GM19239 (cell line): ENCODE measurements at regions not wholly inside any gene's neighbourhood (a gene's known extent, or its start where the extent isn't known, plus 50 kb on each side); places are given as distances from the start of the nearest gene placed in this dataset.

Source experiments
- DNase-seq: peaks from one replicate; pipeline ENCODE4 v3.0.0; 2011; ENCODE audit warnings: low spot score; ENCODE audit not compliant: insufficient read length
- FAIRE-seq: peaks from 2 replicates; lab custom pipeline; 2011; peaks lifted over from hg19 to GRCh38; lab: Jason Lieb, UNC

GRCh38 chr6:19415605-19416326 lies 421.4 kb upstream of the ID4 start:
- DNase-seq, result no peak
- no peak for FAIRE-seq

GRCh38 chr6:19416811-19417210 lies 420.4 kb upstream of the ID4 start:
- FAIRE-seq (no peak), DNase-seq (no peak)

GRCh38 chr6:19417713-19418112 lies 419.5 kb upstream of the ID4 start:
- no peak for FAIRE-seq
- no peak for DNase-seq

DNA sequence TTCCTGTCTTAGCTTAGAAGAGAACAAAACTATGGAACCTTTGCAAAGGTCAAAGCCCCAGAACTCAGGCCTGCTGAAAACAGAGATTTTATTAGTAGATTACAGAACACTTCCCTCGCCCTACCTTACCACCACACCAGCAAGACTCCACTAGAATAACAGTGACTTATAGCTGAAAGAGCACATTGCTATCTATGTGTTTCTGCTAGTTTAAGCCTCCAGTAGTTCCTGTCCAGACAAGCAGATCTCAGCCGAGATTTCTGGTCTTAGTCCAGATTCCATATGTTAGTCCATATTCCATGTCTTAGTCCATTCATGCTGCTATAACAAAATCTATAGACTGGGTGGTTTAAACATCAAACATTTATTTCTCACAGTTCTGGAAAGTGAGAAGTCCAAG lies 412.3 kb upstream of the ID4 start:
- no peak for FAIRE-seq
- DNase-seq, result no peak

GRCh38 chr6:19427548-19427947 lies 409.6 kb upstream of the ID4 start:
- FAIRE-seq (no peak), DNase-seq (no peak)

GRCh38 chr6:19432966-19433498 lies 404.1 kb upstream of the ID4 start:
- FAIRE-seq (no peak), DNase-seq (no peak)

DNA sequence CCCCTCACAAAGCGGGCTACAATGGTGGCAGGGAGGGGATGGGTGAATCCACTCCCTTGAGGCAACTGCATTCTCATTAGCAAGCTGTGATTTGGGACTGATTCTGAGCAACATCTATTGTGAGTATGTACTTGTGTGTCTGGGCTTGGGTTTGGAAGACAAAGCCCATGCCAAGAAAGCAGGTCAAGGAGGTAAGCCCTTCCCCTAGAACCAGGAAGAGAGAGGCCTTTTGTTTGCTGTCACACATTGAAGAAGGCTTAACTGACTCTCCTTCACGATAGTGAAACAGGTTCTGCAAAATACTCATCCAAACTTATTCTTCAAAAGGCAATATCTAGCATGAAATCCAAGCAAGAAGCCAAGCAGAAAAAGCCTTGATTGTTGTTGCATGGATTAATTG lies 403.1 kb upstream of the ID4 start:
- no peak for DNase-seq
- FAIRE-seq, result no peak

GRCh38 chr6:19435755-19436154 lies 401.4 kb upstream of the ID4 start:
- no peak for FAIRE-seq
- DNase-seq, result no peak

GRCh38 chr6:19438566-19439353 lies 398.4 kb upstream of the ID4 start:
- FAIRE-seq (no peak), DNase-seq (no peak)

DNA sequence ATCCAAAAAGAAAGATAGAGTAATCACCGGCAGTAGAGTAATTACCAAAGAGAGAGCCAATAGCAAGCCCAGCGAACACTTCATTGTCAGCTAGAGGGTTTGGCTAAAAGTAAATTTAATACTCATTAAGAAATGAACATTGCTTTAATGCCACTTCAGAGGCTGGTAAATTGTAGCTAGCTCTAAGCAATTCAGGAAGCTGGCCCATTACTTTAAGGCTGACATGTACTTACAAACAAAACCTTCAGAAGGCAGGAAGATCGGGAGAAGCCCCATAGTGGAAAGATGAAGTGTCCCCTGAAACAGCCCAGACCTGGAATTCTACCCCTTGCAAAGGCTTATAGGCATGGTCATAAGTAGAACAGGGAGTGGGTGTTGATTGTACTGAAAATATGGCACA lies 396.6 kb upstream of the ID4 start:
- no peak for DNase-seq
- FAIRE-seq, result no peak

DNA sequence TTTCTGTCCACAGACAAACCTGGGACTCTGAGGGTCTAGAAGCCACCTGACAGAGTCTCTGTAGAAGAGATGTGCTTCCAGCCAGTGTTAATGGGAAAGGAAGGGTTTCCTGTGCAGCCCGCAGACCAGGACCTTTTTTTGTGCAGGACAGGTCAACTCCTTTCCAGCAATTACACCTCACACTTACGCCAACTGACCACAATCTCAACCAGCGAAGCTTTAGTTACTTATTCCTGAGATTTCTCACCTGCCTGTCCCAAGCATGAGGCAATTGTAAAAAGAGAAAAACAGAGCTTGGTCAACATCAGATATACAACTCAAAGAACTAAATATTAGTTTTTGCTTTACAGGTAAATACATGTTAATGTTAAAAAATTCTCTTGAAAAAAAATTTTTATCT lies 393.8 kb upstream of the ID4 start:
- FAIRE-seq (no peak), DNase-seq (no peak)

GRCh38 chr6:19444041-19444440 lies 393.1 kb upstream of the ID4 start:
- FAIRE-seq (no peak), DNase-seq (no peak)

- DNase-seq (no peak), FAIRE-seq (no peak)
Observed at GRCh38 chr6:19444481-19444880, 392.7 kb upstream of the ID4 start.

- FAIRE-seq (no peak), DNase-seq (no peak)
Observed at GRCh38 chr6:19446570-19446969, 390.6 kb upstream of the ID4 start.

DNA sequence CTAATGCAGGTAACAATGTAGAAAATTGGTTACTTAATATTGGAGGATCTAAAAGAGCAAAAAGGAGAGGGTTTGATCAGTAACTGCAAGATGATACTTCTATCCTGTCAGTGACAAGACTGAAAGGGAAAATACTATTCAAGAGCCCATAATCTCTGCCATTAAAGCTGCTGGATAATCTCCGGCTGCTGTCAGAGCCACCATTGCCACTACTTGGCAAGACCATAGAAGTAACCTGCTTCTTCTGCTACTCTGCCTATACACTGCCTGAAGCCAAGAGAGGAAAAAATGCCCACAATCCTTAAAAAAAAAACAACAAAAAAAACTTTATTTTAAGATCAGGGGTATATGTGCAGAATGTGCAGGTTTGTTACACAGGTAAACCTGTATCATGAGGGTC lies 386.5 kb upstream of the ID4 start:
- DNase-seq (no peak), FAIRE-seq (no peak)

DNA sequence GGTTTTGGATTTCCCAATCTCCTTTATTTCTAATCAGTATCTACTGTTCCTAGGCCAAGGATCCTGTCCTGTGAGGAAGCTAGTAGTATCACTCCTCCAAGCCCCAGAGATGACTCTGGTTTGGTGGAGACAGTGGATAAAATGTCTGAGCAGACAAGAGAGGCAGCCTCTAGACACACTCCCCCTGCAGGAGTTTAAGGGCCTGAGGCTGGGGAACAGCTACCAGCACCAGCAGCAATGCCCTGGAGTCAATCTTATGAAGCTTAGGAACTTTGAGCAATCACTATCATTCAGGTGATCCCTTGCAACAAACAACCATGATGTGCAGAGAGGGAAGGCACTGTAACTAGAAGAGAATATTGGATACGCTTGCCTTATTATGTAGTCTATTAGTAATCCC lies 384.7 kb upstream of the ID4 start:
- DNase-seq (no peak), FAIRE-seq (no peak)

GRCh38 chr6:19454001-19454720 lies 383.0 kb upstream of the ID4 start:
- FAIRE-seq (no peak), DNase-seq (no peak)

DNA sequence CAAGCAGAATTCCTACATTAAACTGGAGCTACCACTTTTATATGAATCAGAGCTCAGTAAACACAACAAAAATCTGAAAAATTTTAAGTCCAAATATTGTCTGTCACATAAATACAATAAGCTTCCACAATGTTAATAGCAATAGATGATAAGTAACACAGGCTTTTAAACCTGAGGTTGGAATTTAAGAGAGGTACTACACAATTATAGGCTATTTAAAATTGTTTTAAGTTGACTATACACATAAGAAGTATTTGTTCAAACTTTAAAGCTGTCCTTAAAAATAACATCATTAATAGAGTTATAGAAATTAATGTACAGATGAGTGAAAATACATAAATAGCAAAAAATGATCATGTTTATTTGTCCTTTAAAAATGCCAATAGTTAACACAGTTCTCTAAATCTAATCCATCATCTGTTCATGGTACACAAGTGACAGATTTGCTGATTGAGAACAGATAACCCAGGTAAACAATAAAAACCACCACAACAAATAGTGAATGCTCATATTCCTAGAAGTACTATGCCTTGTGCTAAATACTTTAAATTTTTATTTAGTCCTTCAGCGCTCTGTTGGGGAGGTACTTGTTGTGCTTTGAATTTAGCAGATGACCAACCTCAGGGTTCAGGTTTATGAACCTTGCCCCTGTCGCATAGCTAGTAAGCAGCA lies 382.3 kb upstream of the ID4 start:
- DNase-seq (no peak), FAIRE-seq (no peak)

DNA sequence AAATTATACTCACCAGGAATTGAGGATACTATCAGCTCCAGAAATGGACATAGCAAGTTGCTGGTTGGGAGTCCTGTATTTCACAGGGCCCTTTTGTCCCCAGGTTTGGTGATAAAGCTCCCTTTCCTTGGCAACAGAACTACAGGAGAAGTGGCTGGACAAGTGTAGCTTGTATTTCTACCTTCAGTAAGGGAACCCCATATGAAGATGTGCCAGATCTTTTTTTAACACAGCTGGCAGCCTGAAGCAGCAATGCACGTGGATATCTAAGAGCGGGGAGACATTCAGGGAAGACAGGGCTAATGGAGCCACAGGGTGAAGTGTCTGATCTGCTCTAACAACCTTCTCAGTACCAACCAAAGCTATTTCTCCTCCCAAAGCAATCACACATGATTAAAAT lies 373.9 kb upstream of the ID4 start:
- no peak for DNase-seq
- no peak for FAIRE-seq

GRCh38 chr6:19463925-19464324 lies 373.2 kb upstream of the ID4 start:
- no peak for DNase-seq
- FAIRE-seq, result no peak
